WTC11 (cell line): ENCODE measurements at regions not wholly inside any gene's neighbourhood (a gene's known extent, or its start where the extent isn't known, plus 50 kb on each side); places are given as distances from the start of the nearest gene placed in this dataset.

ENCODE experiments used
- ATAC-seq: fragments of 200-7000 bp; cut with Tn5 transposase; 2 replicates; pipeline ENCODE4 v1.10.0; 2021; ENCODE audit warnings: mild to moderate bottlenecking, moderate library complexity
- CTCF ChIA-PET: fragments of 300-600 bp; sonication (Branson Sonifier 250); formaldehyde crosslinking; loops from one replicate; lab custom pipeline; 2021; ENCODE audit warnings: antibody characterized with exemption; lab: Charles Lee
- POLR2A ChIA-PET: fragments of 350-600 bp; sonication (Branson Sonifier 250); formaldehyde crosslinking; loops from one replicate; lab custom pipeline; 2021; ENCODE audit warnings: antibody characterized with exemption; lab: Charles Lee
- DNase-seq: peaks from one replicate; pipeline ENCODE4 v3.0.0; 2021; ENCODE audit warnings: low spot score
- H3K27ac Mint-ChIP-seq: 2 replicates; pipeline ENCODE4 v1.8.0; 2021; ENCODE audit warnings: mixed read lengths
- H3K27me3 Mint-ChIP-seq: 2 replicates; pipeline ENCODE4 v1.8.0; 2021; ENCODE audit warnings: low read depth, mild to moderate bottlenecking, moderate library complexity, mixed read lengths
- H3K36me3 Mint-ChIP-seq: 2 replicates; pipeline ENCODE4 v1.8.0; 2021; ENCODE audit warnings: mixed read lengths
- H3K4me1 Mint-ChIP-seq: 2 replicates; pipeline ENCODE4 v1.8.0; 2022; ENCODE audit warnings: mixed read lengths
- H3K4me3 Mint-ChIP-seq: 2 replicates; pipeline ENCODE4 v1.8.0; 2021; ENCODE audit warnings: mild to moderate bottlenecking, moderate library complexity, mixed read lengths
- H3K9me3 Mint-ChIP-seq: 2 replicates; pipeline ENCODE4 v1.8.0; 2021; ENCODE audit warnings: mixed read lengths
- CBFB ChIP-seq: sonication (generic); formaldehyde crosslinking; IDR thresholded peaks from 2 replicates; pipeline ENCODE4 v1.8.1; 2022; ENCODE audit warnings: mild to moderate bottlenecking, low read depth, missing genetic modification reagents
- ELF4 ChIP-seq: sonication (generic); formaldehyde crosslinking; IDR thresholded peaks from 2 replicates; pipeline ENCODE4 v1.8.1; 2022; ENCODE audit warnings: low read depth, mild to moderate bottlenecking, moderate library complexity, missing genetic modification reagents
- ESRRA ChIP-seq: sonication (generic); formaldehyde crosslinking; IDR thresholded peaks from 2 replicates; pipeline ENCODE4 v1.8.1; 2022; ENCODE audit warnings: mild to moderate bottlenecking, missing genetic modification reagents, borderline replicate concordance
- IRF1 ChIP-seq: sonication (generic); formaldehyde crosslinking; IDR thresholded peaks from 2 replicates; pipeline ENCODE4 v1.8.0; 2023; ENCODE audit warnings: missing genetic modification reagents
- JAZF1 ChIP-seq: fragments of 250-450 bp; sonication (Bioruptor Pico); IDR thresholded peaks from 2 replicates; pipeline ENCODE4 v1.9.0; 2021; ENCODE audit warnings: moderate library complexity, mild to moderate bottlenecking, inconsistent platforms
- JUN ChIP-seq: sonication (generic); formaldehyde crosslinking; IDR thresholded peaks from 2 replicates; pipeline ENCODE4 v1.8.0; 2023; ENCODE audit warnings: mild to moderate bottlenecking, missing genetic modification reagents
- NFE2L1 ChIP-seq: sonication (generic); formaldehyde crosslinking; IDR thresholded peaks from 2 replicates; pipeline ENCODE4 v1.8.1; 2023; ENCODE audit warnings: missing genetic modification reagents
- PRDM15 ChIP-seq: sonication (generic); formaldehyde crosslinking; IDR thresholded peaks from 2 replicates; pipeline ENCODE4 v1.8.0; 2022; ENCODE audit warnings: missing genetic modification reagents
- PRRX2 ChIP-seq: fragments of 250-450 bp; sonication (Bioruptor Pico); IDR thresholded peaks from 2 replicates; pipeline ENCODE4 v1.8.0; 2021; ENCODE audit warnings: mild to moderate bottlenecking
- SP1 ChIP-seq: sonication (generic); formaldehyde crosslinking; conservative IDR thresholded peaks from 2 replicates; pipeline ENCODE4 v1.8.1; 2022; ENCODE audit warnings: missing genetic modification reagents
- TP53 ChIP-seq: sonication (generic); formaldehyde crosslinking; IDR thresholded peaks from 2 replicates; pipeline ENCODE4 v1.8.1; 2023; ENCODE audit warnings: mild to moderate bottlenecking, missing genetic modification reagents
- USF1 ChIP-seq: sonication (generic); formaldehyde crosslinking; IDR thresholded peaks from 2 replicates; pipeline ENCODE4 v1.8.0; 2022; ENCODE audit warnings: mild to moderate bottlenecking, missing genetic modification reagents
- TF ChIP-seq, protein P1 (sequence below): sonication (generic); formaldehyde crosslinking; IDR thresholded peaks from 2 replicates; pipeline ENCODE4 v1.8.1; 2022; ENCODE audit warnings: low read depth, missing genetic modification reagents, borderline replicate concordance
- TF ChIP-seq, protein P2 (sequence below): fragments of 250-450 bp; sonication (Bioruptor Pico); IDR thresholded peaks from 2 replicates; pipeline ENCODE4 v1.8.0; 2021; ENCODE audit warnings: mild to moderate bottlenecking
- TF ChIP-seq, protein P3 (sequence below): sonication (generic); formaldehyde crosslinking; IDR thresholded peaks from 2 replicates; pipeline ENCODE4 v1.8.1; 2023; ENCODE audit warnings: mild to moderate bottlenecking, missing genetic modification reagents, moderate library complexity
- TF ChIP-seq, protein P4 (sequence below): fragments of 250-450 bp; sonication (Bioruptor Pico); conservative IDR thresholded peaks from 2 replicates; pipeline ENCODE4 v1.9.0; 2021; ENCODE audit warnings: mild to moderate bottlenecking
- TF ChIP-seq, protein P5 (sequence below): fragments of 250-450 bp; sonication (Bioruptor Pico); IDR thresholded peaks from 2 replicates; pipeline ENCODE4 v1.9.0; 2021; ENCODE audit warnings: moderate library complexity, mild to moderate bottlenecking, inconsistent platforms, borderline replicate concordance
- TF ChIP-seq, protein P6 (sequence below): sonication (generic); formaldehyde crosslinking; conservative IDR thresholded peaks from 2 replicates; pipeline ENCODE4 v1.8.1; 2023; ENCODE audit warnings: mild to moderate bottlenecking, low read depth, missing genetic modification reagents, moderate library complexity

GRCh38 chr21:15493646-15494045, 236.1 kb upstream of the USP25 start:
- Mint-ChIP-seq H3K27ac (no peak overlapping the region), H3K4me1 (no peaks in the 10 kb centered on the region), H3K4me3 (no peak overlapping the region), H3K9me3 (no peaks in the 10 kb centered on the region), H3K36me3 (no peaks in the 10 kb centered on the region), H3K27me3 (no peaks in the 10 kb centered on the region; the same call in 1 of the 2 replicates)
- ATAC-seq: no peak
- TF ChIP-seq, protein P1, sequence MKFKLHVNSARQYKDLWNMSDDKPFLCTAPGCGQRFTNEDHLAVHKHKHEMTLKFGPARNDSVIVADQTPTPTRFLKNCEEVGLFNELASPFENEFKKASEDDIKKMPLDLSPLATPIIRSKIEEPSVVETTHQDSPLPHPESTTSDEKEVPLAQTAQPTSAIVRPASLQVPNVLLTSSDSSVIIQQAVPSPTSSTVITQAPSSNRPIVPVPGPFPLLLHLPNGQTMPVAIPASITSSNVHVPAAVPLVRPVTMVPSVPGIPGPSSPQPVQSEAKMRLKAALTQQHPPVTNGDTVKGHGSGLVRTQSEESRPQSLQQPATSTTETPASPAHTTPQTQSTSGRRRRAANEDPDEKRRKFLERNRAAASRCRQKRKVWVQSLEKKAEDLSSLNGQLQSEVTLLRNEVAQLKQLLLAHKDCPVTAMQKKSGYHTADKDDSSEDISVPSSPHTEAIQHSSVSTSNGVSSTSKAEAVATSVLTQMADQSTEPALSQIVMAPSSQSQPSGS: no peak
- TF ChIP-seq JUN (CRISPR knock-in tag) (no peak), SP1 (no peak), CBFB (CRISPR knock-in tag) (no peak)
- TF ChIP-seq, protein P2, sequence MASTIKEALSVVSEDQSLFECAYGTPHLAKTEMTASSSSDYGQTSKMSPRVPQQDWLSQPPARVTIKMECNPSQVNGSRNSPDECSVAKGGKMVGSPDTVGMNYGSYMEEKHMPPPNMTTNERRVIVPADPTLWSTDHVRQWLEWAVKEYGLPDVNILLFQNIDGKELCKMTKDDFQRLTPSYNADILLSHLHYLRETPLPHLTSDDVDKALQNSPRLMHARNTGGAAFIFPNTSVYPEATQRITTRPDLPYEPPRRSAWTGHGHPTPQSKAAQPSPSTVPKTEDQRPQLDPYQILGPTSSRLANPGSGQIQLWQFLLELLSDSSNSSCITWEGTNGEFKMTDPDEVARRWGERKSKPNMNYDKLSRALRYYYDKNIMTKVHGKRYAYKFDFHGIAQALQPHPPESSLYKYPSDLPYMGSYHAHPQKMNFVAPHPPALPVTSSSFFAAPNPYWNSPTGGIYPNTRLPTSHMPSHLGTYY (CRISPR knock-in tag): no peak
- TF ChIP-seq, protein P3, sequence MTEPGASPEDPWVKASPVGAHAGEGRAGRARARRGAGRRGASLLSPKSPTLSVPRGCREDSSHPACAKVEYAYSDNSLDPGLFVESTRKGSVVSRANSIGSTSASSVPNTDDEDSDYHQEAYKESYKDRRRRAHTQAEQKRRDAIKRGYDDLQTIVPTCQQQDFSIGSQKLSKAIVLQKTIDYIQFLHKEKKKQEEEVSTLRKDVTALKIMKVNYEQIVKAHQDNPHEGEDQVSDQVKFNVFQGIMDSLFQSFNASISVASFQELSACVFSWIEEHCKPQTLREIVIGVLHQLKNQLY (CRISPR knock-in tag): no peak
- CTCF ChIA-PET: interaction anchor here (1.1 kb wide), 1 partner anchor 59 kb away, joined by 3 read pairs; no protein-coding TSS in a partner anchor
- POLR2A ChIA-PET: no interaction called here
- no peak for DNase-seq

DNA sequence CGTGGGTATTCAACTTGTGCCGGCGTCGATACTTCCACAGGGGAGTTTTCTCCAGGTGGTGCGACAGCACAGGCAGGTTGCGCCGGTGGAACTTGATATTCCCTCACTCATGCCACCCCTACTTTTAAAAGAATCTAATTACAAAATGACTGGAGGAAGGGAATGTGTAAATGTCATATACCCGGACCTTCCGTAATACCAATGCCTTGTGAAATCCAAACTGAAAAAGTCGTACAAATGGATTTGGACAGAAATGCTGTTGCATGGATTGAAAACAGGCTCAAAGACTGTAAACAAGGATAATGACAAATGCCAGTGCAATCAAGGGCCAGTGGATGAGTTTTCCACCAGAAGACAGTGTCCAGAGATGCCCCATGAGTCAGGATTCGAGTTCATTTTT, 235.3 kb upstream of the USP25 start:
- Mint-ChIP-seq H3K4me3 (no peak overlapping the region), H3K27me3 (no peaks in the 10 kb centered on the region; the same call in 1 of the 2 replicates), H3K9me3 (no peaks in the 10 kb centered on the region), H3K36me3 (no peaks in the 10 kb centered on the region), H3K4me1 (no peaks in the 10 kb centered on the region), H3K27ac (no peak overlapping the region)
- no peak for DNase-seq
- ATAC-seq: no peak
- ChIA-PET CTCF (interaction anchor here (1.1 kb wide), 1 partner anchor 58 kb away, joined by 3 read pairs; no protein-coding TSS in a partner anchor), POLR2A (no interaction called here)
- TF ChIP-seq PRDM15 (CRISPR knock-in tag): no peak
- TF ChIP-seq, protein P4, sequence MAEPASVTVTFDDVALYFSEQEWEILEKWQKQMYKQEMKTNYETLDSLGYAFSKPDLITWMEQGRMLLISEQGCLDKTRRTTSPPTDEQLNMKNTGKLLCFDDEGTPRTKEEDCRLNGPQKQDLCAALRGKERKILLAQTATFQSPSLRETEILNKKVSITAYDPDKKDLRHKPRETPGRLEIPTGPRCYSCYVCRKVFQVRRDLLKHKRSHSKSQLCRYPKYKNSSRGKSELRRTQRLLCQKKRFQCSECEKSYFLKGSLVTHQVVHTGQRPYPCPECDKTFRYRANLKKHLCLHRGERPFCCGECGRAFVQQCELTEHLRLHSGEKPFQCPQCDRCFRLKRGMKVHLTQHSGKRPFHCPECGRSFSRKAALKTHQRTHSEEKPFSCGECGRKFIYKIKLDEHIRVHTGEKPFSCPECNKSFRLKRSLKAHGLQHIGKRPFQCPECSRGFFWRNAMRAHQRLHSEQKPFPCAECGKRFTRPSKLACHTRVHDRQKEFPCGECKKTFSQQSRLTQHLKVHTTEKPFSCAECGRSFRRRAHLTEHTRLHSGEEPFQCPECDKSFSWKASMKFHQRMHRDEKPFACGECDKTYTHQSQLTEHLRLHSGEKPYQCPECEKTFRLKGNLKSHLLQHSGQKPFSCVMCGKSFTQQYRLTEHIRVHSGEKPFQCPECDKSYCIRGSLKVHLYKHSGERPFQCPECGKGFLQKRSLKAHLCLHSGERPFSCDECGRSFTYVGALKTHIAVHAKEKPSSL (CRISPR knock-in tag): no peak
- TF ChIP-seq, protein P5, sequence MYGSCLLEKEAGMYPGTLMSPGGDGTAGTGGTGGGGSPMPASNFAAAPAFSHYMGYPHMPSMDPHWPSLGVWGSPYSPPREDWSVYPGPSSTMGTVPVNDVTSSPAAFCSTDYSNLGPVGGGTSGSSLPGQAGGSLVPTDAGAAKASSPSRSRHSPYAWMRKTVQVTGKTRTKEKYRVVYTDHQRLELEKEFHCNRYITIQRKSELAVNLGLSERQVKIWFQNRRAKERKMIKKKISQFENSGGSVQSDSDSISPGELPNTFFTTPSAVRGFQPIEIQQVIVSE (CRISPR knock-in tag): no peak
- TF ChIP-seq CBFB (CRISPR knock-in tag): no peak
- TF ChIP-seq ESRRA: no peak
- TF ChIP-seq IRF1 (CRISPR knock-in tag): no peak
- no peak for TF ChIP-seq USF1
- TF ChIP-seq, protein P6, sequence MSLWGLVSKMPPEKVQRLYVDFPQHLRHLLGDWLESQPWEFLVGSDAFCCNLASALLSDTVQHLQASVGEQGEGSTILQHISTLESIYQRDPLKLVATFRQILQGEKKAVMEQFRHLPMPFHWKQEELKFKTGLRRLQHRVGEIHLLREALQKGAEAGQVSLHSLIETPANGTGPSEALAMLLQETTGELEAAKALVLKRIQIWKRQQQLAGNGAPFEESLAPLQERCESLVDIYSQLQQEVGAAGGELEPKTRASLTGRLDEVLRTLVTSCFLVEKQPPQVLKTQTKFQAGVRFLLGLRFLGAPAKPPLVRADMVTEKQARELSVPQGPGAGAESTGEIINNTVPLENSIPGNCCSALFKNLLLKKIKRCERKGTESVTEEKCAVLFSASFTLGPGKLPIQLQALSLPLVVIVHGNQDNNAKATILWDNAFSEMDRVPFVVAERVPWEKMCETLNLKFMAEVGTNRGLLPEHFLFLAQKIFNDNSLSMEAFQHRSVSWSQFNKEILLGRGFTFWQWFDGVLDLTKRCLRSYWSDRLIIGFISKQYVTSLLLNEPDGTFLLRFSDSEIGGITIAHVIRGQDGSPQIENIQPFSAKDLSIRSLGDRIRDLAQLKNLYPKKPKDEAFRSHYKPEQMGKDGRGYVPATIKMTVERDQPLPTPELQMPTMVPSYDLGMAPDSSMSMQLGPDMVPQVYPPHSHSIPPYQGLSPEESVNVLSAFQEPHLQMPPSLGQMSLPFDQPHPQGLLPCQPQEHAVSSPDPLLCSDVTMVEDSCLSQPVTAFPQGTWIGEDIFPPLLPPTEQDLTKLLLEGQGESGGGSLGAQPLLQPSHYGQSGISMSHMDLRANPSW (CRISPR knock-in tag): no peak
- no peak for TF ChIP-seq JAZF1 (CRISPR knock-in tag)
- no peak for TF ChIP-seq TP53 (CRISPR knock-in tag)
- no peak for TF ChIP-seq NFE2L1 (CRISPR knock-in tag)
- TF ChIP-seq PRRX2 (CRISPR knock-in tag): no peak
- no peak for TF ChIP-seq ELF4 (CRISPR knock-in tag)
